Panc1 (cell line): ENCODE measurements at regions not wholly inside any gene's neighbourhood (a gene's known extent, or its start where the extent isn't known, plus 50 kb on each side); places are given as distances from the start of the nearest gene placed in this dataset.

ENCODE experiments used
- CTCF ChIP-seq: fragments of 450-650 bp; IDR thresholded peaks from 2 replicates; pipeline ENCODE4 v1.5.1; 2017; ENCODE audit warnings: mild to moderate bottlenecking
- REST ChIP-seq, 2 experiments: IDR thresholded peaks; 2 replicates each; pipeline ENCODE4 v1.6.1; 2011 to 2012; ENCODE audit warnings: low read depth in 2 of 2, control low read depth in 1 of 2, low read length in 1 of 2, mild to moderate bottlenecking in 1 of 2, moderate library complexity in 1 of 2; ENCODE audit not compliant: insufficient read depth in 1 of 2

- TF ChIP-seq CTCF: no peak
- TF ChIP-seq REST (IDR thresholded peaks at IDR 0.05; ENCODE audit: insufficient read depth in 1 of 2, low read depth in 2 of 2, low read length in 1 of 2): no peak
Observed at GRCh38 chr10:71911296-71911953, 52.8 kb upstream of the CHST3 start.
